Left ventricle myocardium inferior (tissue), 1 donor: ENCODE measurements at regions not wholly inside any gene's neighbourhood (a gene's known extent, or its start where the extent isn't known, plus 50 kb on each side); places are given as distances from the start of the nearest gene placed in this dataset.

Source experiments
- DNase-seq: peaks from one replicate; pipeline ENCODE4 v3.0.0-alpha.2; 2020
- H3K27ac ChIP-seq: fragments of 200-600 bp; replicated peaks from 2 replicates; pipeline ENCODE4 v1.8.0; 2021
- H3K27me3 ChIP-seq: fragments of 200-600 bp; 2 replicates; pipeline ENCODE4 v1.8.0; 2021; ENCODE audit warnings: low read depth
- H3K36me3 ChIP-seq: fragments of 200-600 bp; 2 replicates; pipeline ENCODE4 v1.8.0; 2021
- H3K4me1 ChIP-seq: fragments of 200-600 bp; 2 replicates; pipeline ENCODE4 v1.8.0; 2021
- H3K4me3 ChIP-seq: fragments of 200-600 bp; 2 replicates; pipeline ENCODE4 v1.8.0; 2021; ENCODE audit warnings: mild to moderate bottlenecking, moderate library complexity
- H3K9me3 ChIP-seq: fragments of 200-600 bp; replicated peaks from 2 replicates; pipeline ENCODE4 v1.8.0; 2021
- CTCF ChIP-seq: fragments of 200-600 bp; IDR thresholded peaks from 2 replicates; pipeline ENCODE4 v1.8.0; 2021; ENCODE audit warnings: antibody characterized with exemption, mild to moderate bottlenecking, borderline replicate concordance
- intact Hi-C: fragments of 100-400 bp; cut with micrococcal nuclease; formaldehyde crosslinking; loops from one replicate; pipeline ENCODE4 v1.11.0; 2022
- donor health status: DM: no; HTN: yes; CAD: no; lungs with severe emphysema.

DNA sequence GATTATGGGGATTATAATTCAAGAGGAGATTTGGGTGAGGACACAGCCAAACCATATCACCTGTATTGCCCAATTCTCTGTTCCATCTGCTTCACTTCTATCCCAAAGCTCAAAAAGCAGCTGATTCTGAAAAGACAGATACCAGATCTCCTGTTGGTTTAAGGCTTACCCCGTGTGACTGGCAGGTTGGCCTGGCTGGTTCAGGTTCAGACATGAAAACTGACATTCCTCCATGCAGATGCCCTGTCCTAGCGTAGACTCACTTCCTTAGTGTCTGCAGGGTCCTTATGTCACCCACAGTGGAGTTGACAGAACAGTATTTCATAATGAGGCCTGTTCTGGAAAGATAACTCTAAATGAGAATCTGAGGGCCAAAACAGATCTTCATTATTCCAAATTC lies 61.1 kb upstream of the FLRT2 start:
- Histone ChIP-seq H3K27ac (no peak overlapping the region), H3K36me3 (no peaks in the 10 kb centered on the region), H3K27me3 (no peaks in the 10 kb centered on the region), H3K9me3 (no peaks in the 10 kb centered on the region), H3K4me3 (no peak overlapping the region), H3K4me1 (no peaks in the 10 kb centered on the region)
- no peak for TF ChIP-seq CTCF
- intact Hi-C loops = no loop called here
- DNase-seq = no peak

DNA sequence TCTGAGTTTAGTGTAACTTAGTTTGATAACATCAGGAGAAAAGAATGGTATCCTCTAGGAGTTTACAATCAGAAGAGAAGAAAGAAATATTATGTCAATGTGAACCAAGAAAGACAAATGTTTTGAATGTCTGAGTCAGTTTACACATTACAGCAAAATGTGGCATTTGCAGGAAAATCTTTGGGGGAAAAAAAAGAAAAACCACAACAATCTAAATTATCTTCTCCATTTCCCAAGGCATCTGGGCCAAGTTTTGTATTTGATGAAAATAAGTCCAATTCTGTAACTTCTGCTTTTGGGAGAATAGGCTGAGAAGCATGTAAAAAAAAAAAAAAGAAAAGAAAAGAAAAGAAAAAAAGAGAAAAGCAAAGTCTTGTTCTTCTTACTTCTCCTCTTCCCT lies 58.8 kb upstream of the FLRT2 start:
- Histone ChIP-seq H3K9me3 (no peaks in the 10 kb centered on the region), H3K4me1 (peaks cover 4% of the 10 kb centered on the region), H3K36me3 (no peaks in the 10 kb centered on the region), H3K4me3 (no peak overlapping the region), H3K27ac (no peak overlapping the region), H3K27me3 (no peaks in the 10 kb centered on the region)
- no peak for DNase-seq
- intact Hi-C loops = no loop called here
- TF ChIP-seq CTCF = no peak

DNA sequence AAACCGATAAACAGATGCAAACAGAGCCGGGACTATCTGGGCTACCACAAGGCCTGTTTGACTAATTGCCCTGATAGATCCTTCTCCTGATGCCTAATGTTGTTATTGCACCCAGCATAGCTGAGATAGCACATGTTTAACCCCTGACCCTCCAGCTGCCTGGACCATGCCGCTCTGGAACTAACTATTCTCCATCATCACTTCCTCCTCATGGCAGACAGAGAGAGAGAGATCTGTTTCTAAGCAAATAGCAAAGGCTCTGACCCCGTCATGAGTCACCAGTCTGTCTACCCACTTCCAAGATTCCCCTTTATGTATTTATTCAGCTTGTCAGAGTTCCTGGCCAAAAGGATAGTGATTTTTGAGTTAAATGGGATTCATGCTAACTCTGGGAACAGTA lies 58.2 kb upstream of the FLRT2 start:
- no peaks in the 10 kb centered on the region for H3K9me3 ChIP-seq
- TF ChIP-seq CTCF = no peak
- H3K4me1 ChIP-seq = peaks cover 4% of the 10 kb centered on the region
- no peaks in the 10 kb centered on the region for H3K27me3 ChIP-seq
- no peak overlapping the region for H3K27ac ChIP-seq
- H3K4me3 ChIP-seq = no peak overlapping the region
- DNase-seq = no peak
- H3K36me3 ChIP-seq = no peaks in the 10 kb centered on the region
- intact Hi-C loops = no loop called here

GRCh38 chr14:85474431-85474830 lies 55.5 kb upstream of the FLRT2 start:
- Histone ChIP-seq H3K4me1 (peaks cover 4% of the 10 kb centered on the region), H3K9me3 (no peaks in the 10 kb centered on the region), H3K36me3 (no peaks in the 10 kb centered on the region), H3K27ac (no peak overlapping the region), H3K27me3 (no peaks in the 10 kb centered on the region), H3K4me3 (no peak overlapping the region)
- TF ChIP-seq CTCF = no peak
- no peak for DNase-seq
- intact Hi-C loops = no loop called here

GRCh38 chr14:85475113-85475512 lies 54.8 kb upstream of the FLRT2 start:
- no peak for TF ChIP-seq CTCF
- no peaks in the 10 kb centered on the region for H3K9me3 ChIP-seq
- intact Hi-C loops = no loop called here
- no peaks in the 10 kb centered on the region for H3K27me3 ChIP-seq
- no peak for DNase-seq
- no peaks in the 10 kb centered on the region for H3K36me3 ChIP-seq
- H3K4me1 ChIP-seq = peaks cover 4% of the 10 kb centered on the region
- no peak overlapping the region for H3K4me3 ChIP-seq
- H3K27ac ChIP-seq = peak overlapping the region; percentile 34

- DNase-seq = no peak
- H3K27ac ChIP-seq = no peak overlapping the region
- H3K4me1 ChIP-seq = peaks cover 4% of the 10 kb centered on the region
- H3K9me3 ChIP-seq = no peaks in the 10 kb centered on the region
- intact Hi-C loops = no loop called here
- no peaks in the 10 kb centered on the region for H3K36me3 ChIP-seq
- no peaks in the 10 kb centered on the region for H3K27me3 ChIP-seq
- H3K4me3 ChIP-seq = no peak overlapping the region
- TF ChIP-seq CTCF = no peak
Measured at GRCh38 chr14:85479306-85479705, 50.6 kb upstream of the FLRT2 start.
